Stimulated activated naive B cell treated with anti-CD40 and anti-IgM and Interleukin-4, amounts not matched to agents 10 μg/mL and 1 μg/mL and 100 μg/mL, for 72 hours (primary cell): ENCODE measurements at regions not wholly inside any gene's neighbourhood (a gene's known extent, or its start where the extent isn't known, plus 50 kb on each side); places are given as distances from the start of the nearest gene placed in this dataset.
"Not testable (repeated sequence)": the region's sequence is repeated elsewhere in the genome, so short reads cannot be mapped to it uniquely, and the experiment has no call there.

Experiments
- ATAC-seq, 2 donors: fragments of 150-1000 bp; cut with Tn5 transposase; replicated peaks; 2 replicates each; pipeline ENCODE4 v1.10.0; 2021; ENCODE audit warnings: moderate library complexity in 1 of 2
- DNase-seq: peaks from one replicate; pipeline ENCODE4 v3.0.0; 2021
- H3K27ac Mint-ChIP-seq: one replicate; pipeline ENCODE4 v1.8.0; 2022; ENCODE audit warnings: mild to moderate bottlenecking, mixed read lengths
- H3K27me3 Mint-ChIP-seq, 2 donors: one replicate each; pipeline ENCODE4 v1.8.0; 2022; ENCODE audit warnings: mixed read lengths in 2 of 2
- H3K36me3 Mint-ChIP-seq, 2 donors: one replicate each; pipeline ENCODE4 v1.8.0; 2022; ENCODE audit warnings: mixed read lengths in 2 of 2, mild to moderate bottlenecking in 1 of 2
- H3K4me1 Mint-ChIP-seq, 2 donors: one replicate each; pipeline ENCODE4 v1.8.0; 2022; ENCODE audit warnings: mixed read lengths in 2 of 2, mild to moderate bottlenecking in 1 of 2
- H3K4me3 Mint-ChIP-seq, 2 donors: one replicate each; pipeline ENCODE4 v1.8.0; 2022; ENCODE audit warnings: mild to moderate bottlenecking in 2 of 2, mixed read lengths in 2 of 2, moderate library complexity in 1 of 2
- H3K9me3 Mint-ChIP-seq, 2 donors: one replicate each; pipeline ENCODE4 v1.8.0; 2022; ENCODE audit warnings: mixed read lengths in 2 of 2, mild to moderate bottlenecking in 1 of 2

DNA sequence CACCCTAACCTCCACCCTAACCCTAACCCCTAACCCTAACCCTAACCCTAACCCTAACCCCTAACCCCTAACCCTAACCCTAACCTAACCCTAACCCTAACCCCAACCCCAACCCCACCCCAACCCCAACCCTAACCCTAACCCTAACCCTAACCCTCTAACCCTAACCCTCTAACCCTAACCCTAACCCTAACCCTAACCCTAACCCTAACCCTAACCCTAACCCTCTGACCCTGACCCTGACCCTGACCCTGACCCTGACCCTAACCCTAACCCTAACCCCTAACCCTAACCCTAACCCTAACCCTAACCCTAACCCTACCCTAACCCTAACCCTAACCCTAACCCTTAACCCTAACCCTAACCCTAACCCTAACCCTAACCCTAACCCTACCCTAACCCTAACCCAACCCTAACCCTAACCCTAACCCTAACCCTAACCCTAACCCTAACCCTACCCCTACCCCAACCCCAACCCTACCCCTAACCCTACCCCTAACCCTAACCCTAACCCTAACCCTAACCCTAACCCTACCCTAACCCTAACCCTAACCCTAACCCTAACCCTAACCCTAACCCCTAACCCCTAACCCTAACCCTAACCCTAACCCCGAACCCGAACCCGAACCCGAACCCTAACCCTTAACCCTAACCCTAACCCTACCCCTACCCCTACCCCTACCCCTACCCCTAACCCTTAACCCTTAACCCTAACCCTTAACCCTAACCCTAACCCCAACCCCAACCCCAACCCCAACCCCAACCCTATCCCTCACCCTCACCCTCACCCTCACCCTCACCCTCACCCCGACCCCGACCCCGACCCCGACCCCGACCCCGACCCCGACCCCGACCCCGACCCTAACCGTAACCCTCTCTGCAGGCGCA is 186.2 kb upstream of the CHL1 start:
- H3K36me3 Mint-ChIP-seq, H3K9me3 Mint-ChIP-seq, DNase-seq, H3K4me3 Mint-ChIP-seq, H3K27ac Mint-ChIP-seq, H3K4me1 Mint-ChIP-seq, ATAC-seq: not testable (repeated sequence)
- H3K27me3 Mint-ChIP-seq, result peaks cover 0 to 10% of the 10 kb centered on the region in 2 donors

- Mint-ChIP-seq H3K9me3 (peaks cover 5 to 6% of the 10 kb centered on the region in 2 donors), H3K36me3 (peaks cover 0 to 5% of the 10 kb centered on the region in 2 donors), H3K27ac (peak overlapping the region; percentile 79), H3K4me1 (peaks cover 0 to 5% of the 10 kb centered on the region in 2 donors), H3K27me3 (peaks cover 4 to 20% of the 10 kb centered on the region in 2 donors), H3K4me3 (peak overlapping the region in 1 of 2 donors; percentile 87)
- DNase-seq, result no peak
- peak in 1 of 2 donors; percentile 75 for ATAC-seq
Measured at GRCh38 chr3:11734-12133, 184.8 kb upstream of the CHL1 start.

- peaks cover 4 to 32% of the 10 kb centered on the region in 2 donors for H3K27me3 Mint-ChIP-seq
- H3K4me3 Mint-ChIP-seq, result no peak overlapping the region
- no peak for ATAC-seq
- peaks cover 0 to 5% of the 10 kb centered on the region in 2 donors for H3K36me3 Mint-ChIP-seq
- peaks cover 5 to 6% of the 10 kb centered on the region in 2 donors for H3K9me3 Mint-ChIP-seq
- no peak overlapping the region for H3K27ac Mint-ChIP-seq
- peaks cover 0 to 5% of the 10 kb centered on the region in 2 donors for H3K4me1 Mint-ChIP-seq
- DNase-seq, result no peak
Measured at GRCh38 chr3:14652-15051, 181.9 kb upstream of the CHL1 start.

GRCh38 chr3:16366-16765 is 180.2 kb upstream of the CHL1 start:
- ATAC-seq, result no peak
- H3K27ac Mint-ChIP-seq, result no peak overlapping the region
- H3K36me3 Mint-ChIP-seq, result peaks cover 0 to 5% of the 10 kb centered on the region in 2 donors
- H3K9me3 Mint-ChIP-seq, result peaks cover 5 to 6% of the 10 kb centered on the region in 2 donors
- peaks cover 11 to 38% of the 10 kb centered on the region in 2 donors for H3K27me3 Mint-ChIP-seq
- no peak overlapping the region for H3K4me3 Mint-ChIP-seq
- no peak for DNase-seq
- H3K4me1 Mint-ChIP-seq, result peaks cover 0 to 5% of the 10 kb centered on the region in 2 donors

DNA sequence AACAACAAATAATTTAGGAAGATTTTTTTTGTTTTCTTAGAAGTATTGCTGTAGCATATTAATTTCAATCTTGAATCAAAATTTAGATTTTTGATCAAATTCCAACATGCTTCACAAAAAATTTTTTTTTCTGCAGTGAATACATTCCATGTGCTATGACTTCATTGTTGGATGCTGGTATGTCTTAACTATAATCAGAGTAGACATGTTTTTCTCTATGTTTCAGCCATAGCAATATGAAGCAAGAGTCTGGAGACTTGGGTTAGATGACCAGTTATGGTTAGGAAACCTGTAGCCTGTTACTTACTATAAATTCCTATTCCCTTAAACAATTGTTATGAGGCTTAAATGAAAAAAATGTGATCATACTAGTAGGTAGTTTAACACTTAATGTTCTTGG is 176.1 kb upstream of the CHL1 start:
- Mint-ChIP-seq H3K36me3 (no peaks in the 10 kb centered on the region), H3K27ac (no peak overlapping the region)

DNA sequence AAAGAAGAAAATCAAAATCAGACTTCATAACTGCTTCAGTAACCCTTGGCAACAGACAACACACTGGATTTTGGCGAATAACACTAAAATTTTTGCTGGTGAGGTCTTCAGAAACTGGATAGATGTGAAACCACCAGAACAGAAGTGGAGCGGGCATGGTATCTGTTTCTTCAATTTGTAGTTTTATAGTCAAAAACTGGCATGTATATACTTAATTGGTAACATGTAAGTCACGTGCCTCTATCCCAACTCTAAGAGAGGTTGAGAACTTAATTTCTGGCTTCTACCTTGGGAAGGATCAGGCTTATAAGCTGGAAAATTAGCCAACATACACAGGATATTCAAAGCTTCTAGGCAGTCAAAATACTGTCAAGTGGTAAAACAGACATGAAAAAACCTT is 172.6 kb upstream of the CHL1 start:
- Mint-ChIP-seq H3K27ac (no peak overlapping the region), H3K36me3 (no peaks in the 10 kb centered on the region), H3K4me3 (no peak overlapping the region), H3K4me1 (no peaks in the 10 kb centered on the region), H3K27me3 (peaks cover 12 to 28% of the 10 kb centered on the region in 2 donors), H3K9me3 (no peaks in the 10 kb centered on the region)
- DNase-seq, result no peak
- no peak for ATAC-seq

More for the DNA sequence above, 176.1 kb upstream of the CHL1 start:
- no peak overlapping the region for H3K4me3 Mint-ChIP-seq
- DNase-seq (no peak), ATAC-seq (no peak)
- H3K4me1 Mint-ChIP-seq, result no peaks in the 10 kb centered on the region
- H3K9me3 Mint-ChIP-seq, result no peaks in the 10 kb centered on the region
- H3K27me3 Mint-ChIP-seq, result peaks cover 12 to 32% of the 10 kb centered on the region in 2 donors

DNA sequence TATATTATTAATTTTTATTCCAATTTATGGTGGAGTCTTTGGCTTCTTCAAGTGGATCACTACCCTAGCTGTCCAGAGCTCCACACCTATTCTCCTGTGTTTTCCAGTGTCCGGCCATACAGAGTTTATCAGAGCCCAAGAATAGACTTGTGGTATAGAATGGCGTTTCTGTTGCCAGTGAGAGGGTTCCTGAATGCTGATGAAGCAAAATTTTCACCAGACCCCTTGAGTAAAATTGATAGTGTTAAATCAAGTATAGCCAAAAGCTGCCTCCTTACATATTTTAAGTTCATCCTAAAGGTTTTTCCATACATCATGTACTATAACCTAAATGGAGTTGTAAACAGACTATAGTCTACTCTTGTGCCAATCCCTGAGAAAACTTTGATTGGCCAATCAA is 171.5 kb upstream of the CHL1 start:
- Mint-ChIP-seq H3K27me3 (peaks cover 12 to 33% of the 10 kb centered on the region in 2 donors), H3K9me3 (no peaks in the 10 kb centered on the region), H3K27ac (no peak overlapping the region), H3K36me3 (no peaks in the 10 kb centered on the region), H3K4me1 (no peaks in the 10 kb centered on the region), H3K4me3 (no peak overlapping the region)
- DNase-seq, result no peak
- ATAC-seq, result no peak

DNA sequence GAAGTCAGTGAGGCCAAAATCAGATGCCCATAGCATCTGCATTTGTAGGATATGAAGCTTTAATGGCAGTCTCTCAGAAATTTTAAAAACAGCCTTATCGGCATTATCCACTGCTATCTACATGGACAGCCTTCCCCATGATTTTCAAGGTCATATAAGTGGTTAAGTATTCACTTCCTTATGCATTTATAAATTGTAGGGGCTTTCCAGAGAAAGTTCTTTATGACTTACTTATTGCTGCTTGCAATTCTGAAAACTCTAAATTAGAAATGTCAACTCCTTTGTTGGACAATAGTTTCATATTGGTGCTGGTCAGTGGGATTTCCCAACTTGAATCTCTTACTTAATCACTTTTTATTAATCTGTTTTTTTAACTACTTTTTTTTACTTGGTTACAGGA is 160.6 kb upstream of the CHL1 start:
- not testable (repeated sequence) for H3K4me1 Mint-ChIP-seq, ATAC-seq, H3K9me3 Mint-ChIP-seq, DNase-seq, H3K36me3 Mint-ChIP-seq, H3K27ac Mint-ChIP-seq, H3K4me3 Mint-ChIP-seq
- peaks cover 4 to 28% of the 10 kb centered on the region in 2 donors for H3K27me3 Mint-ChIP-seq

DNA sequence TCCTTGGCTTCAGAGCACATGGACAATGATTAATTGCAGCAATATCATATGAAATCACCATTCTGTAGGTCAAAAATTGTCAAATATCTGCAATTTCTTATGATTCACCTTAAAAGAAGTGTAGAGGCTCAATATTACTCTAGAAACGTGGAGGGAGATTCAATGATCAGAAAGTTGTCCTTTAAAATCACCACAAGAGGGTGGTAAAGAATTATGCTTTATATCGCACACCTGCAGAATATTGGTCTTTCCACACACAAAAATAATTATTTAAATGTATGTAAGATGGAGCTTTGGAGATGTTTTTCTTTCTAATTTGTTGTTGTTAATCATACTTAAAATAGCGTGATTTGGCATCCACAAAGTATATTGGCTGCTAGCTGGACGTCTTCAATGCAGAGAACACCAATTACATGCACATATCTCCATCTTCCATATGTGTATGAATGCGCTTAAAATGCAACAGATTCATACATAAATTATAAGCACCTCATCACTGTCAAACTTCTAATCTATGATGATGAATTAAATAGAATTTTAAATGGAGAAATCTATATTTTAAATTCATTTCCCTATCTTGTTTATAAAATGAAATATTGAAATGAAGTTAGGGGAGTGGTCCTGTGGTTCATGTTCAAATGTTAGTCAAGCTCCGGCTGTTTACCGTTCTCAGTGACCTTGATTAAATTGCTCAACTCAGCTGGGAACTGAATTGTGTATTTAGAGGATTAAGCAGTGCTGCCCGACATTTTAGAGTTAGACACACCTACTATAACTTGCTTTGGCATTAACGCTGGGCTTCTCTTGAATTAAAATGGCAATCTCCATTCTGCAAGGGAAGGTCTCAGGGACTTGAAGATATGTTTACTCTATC is 153.5 kb upstream of the CHL1 start:
- H3K4me3 Mint-ChIP-seq, H3K27ac Mint-ChIP-seq, H3K36me3 Mint-ChIP-seq, H3K4me1 Mint-ChIP-seq, H3K9me3 Mint-ChIP-seq, DNase-seq: not testable (repeated sequence)
- ATAC-seq, result peak in 1 of 2 donors; percentile 57
- peaks cover 7 to 17% of the 10 kb centered on the region in 2 donors for H3K27me3 Mint-ChIP-seq

DNA sequence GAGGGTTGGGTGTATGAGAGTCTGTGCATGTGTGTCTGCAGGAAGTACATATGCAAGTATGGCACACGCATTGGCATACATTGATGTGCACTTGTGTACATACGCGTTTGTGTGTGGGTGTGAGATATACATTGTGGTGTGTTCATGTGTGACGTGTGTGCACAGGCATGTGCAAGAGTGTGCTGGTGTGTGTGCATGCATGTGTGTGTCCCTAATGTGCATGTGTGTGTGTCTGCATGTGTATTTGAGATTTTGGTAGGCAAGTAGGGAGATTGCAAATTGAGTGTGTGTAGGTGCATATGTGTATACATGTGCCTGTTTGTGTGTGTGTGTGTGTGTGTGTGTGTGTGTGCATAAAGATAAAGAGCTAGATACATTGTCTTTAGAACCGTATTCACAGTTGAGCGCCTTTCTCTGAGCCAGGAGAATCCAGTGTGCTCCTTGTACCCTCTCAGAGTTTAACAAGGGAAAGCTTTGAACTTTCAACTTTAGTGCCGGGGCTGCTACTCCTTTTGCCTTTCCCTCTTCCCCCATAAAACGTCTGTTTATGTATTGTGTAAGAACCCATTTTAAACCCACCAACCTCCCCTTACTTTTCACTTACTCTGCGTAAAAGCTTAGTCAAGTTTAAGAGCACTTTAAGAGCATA is 152.4 kb upstream of the CHL1 start:
- no peak overlapping the region for H3K27ac Mint-ChIP-seq
- DNase-seq (no peak), ATAC-seq (no peak)
- H3K9me3 Mint-ChIP-seq, result no peaks in the 10 kb centered on the region
- H3K4me1 Mint-ChIP-seq, result peaks cover 0 to 4% of the 10 kb centered on the region in 2 donors
- H3K27me3 Mint-ChIP-seq, result peaks cover 6 to 17% of the 10 kb centered on the region in 2 donors
- no peak overlapping the region for H3K4me3 Mint-ChIP-seq
- no peaks in the 10 kb centered on the region for H3K36me3 Mint-ChIP-seq

DNA sequence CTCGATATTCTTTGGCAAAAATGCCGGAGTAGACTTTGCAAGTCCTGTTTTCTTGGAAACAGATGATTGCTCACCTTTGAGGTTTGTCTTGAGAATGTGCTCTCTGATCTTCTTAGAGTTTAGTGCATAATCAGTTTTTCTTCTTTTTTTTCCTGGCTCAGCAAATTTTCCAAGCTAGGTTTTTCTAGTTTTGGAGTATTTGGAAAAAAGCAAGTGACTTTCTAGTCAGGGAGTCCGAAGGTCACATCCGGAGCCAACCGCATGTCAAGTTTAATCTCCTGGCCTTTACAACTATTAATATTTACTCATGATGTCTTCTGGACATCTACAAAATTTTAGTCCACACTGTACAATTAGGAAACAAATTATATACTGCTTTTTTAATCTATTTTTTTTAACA is 151.6 kb upstream of the CHL1 start:
- H3K36me3 Mint-ChIP-seq, H3K4me3 Mint-ChIP-seq, DNase-seq, ATAC-seq, H3K9me3 Mint-ChIP-seq, H3K27ac Mint-ChIP-seq, H3K4me1 Mint-ChIP-seq: not testable (repeated sequence)
- peaks cover 0 to 13% of the 10 kb centered on the region in 2 donors for H3K27me3 Mint-ChIP-seq

GRCh38 chr3:46576-46975 is 150.0 kb upstream of the CHL1 start:
- Mint-ChIP-seq H3K4me3 (no peak overlapping the region), H3K4me1 (peaks cover 0 to 4% of the 10 kb centered on the region in 2 donors), H3K36me3 (no peaks in the 10 kb centered on the region), H3K9me3 (peaks cover 0 to 4% of the 10 kb centered on the region in 2 donors), H3K27me3 (peaks cover 5 to 13% of the 10 kb centered on the region in 2 donors), H3K27ac (no peak overlapping the region)
- no peak for ATAC-seq
- DNase-seq, result no peak

- not testable (repeated sequence) for H3K4me1 Mint-ChIP-seq, H3K27ac Mint-ChIP-seq, DNase-seq, H3K36me3 Mint-ChIP-seq, H3K4me3 Mint-ChIP-seq, ATAC-seq, H3K9me3 Mint-ChIP-seq
- peaks cover 4 to 13% of the 10 kb centered on the region in 2 donors for H3K27me3 Mint-ChIP-seq
Measured at GRCh38 chr3:53441-53840, 143.1 kb upstream of the CHL1 start.

DNA sequence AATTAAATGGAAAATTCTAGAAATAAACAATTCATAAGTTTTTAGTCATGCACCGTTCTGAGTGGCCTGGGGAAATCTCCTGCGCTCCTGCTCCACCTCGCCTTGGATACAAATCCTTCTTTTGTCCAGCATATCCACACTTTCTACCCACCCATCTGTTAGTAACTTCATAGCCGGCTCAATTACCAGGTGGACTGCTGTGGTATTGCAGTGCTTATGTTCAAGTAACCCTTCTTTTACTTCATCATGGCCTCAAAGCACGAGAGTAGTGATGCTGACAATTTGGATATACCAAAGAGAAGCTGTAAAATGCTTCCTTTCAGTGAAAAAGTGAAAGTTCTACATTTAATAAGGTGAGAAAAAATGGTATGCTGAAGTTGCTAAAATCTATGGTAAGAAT is 142.3 kb upstream of the CHL1 start:
- no peaks in the 10 kb centered on the region for H3K4me1 Mint-ChIP-seq
- no peak overlapping the region for H3K4me3 Mint-ChIP-seq
- no peaks in the 10 kb centered on the region for H3K36me3 Mint-ChIP-seq
- H3K27ac Mint-ChIP-seq, result no peak overlapping the region
- peaks cover 0 to 5% of the 10 kb centered on the region in 2 donors for H3K9me3 Mint-ChIP-seq
- DNase-seq (no peak), ATAC-seq (peak in 1 of 2 donors; percentile 36)
- H3K27me3 Mint-ChIP-seq, result peaks cover 4 to 16% of the 10 kb centered on the region in 2 donors
